ENCODE measurements at regions not wholly inside any gene's neighbourhood (a gene's known extent, or its start where the extent isn't known, plus 50 kb on each side); places are given as distances from the start of the nearest gene placed in this dataset.

GRCh38 chr20:57791178-57791962 lies 81.6 kb upstream of the PMEPA1 start:
- in situ Hi-C loops (cut with HindIII; ENCODE audit: low pct_unique_long_range_greater_than_20kb, low sequenced_read_pairs), result no loop called here
- DNase-seq (ENCODE audit: low read depth, low spot score), result no peak

- DNase-seq (ENCODE audit: low read depth, low spot score), result no peak
- in situ Hi-C loops (cut with HindIII; ENCODE audit: low pct_unique_long_range_greater_than_20kb, low sequenced_read_pairs), result no loop called here
Measured at GRCh38 chr20:57790176-57790575, 80.4 kb upstream of the PMEPA1 start.

GRCh38 chr20:57788936-57789613 lies 79.3 kb upstream of the PMEPA1 start:
- no peak for DNase-seq (ENCODE audit: low read depth, low spot score)
- in situ Hi-C loops (cut with HindIII; ENCODE audit: low pct_unique_long_range_greater_than_20kb, low sequenced_read_pairs), result no loop called here

GRCh38 chr20:57787990-57788781 lies 78.4 kb upstream of the PMEPA1 start:
- in situ Hi-C loops (cut with HindIII; ENCODE audit: low pct_unique_long_range_greater_than_20kb, low sequenced_read_pairs), result no loop called here
- DNase-seq (ENCODE audit: low read depth, low spot score), result no peak

GRCh38 chr20:57787151-57787989 lies 77.6 kb upstream of the PMEPA1 start:
- no peak for DNase-seq (ENCODE audit: low read depth, low spot score)
- in situ Hi-C loops (cut with HindIII; ENCODE audit: low pct_unique_long_range_greater_than_20kb, low sequenced_read_pairs), result no loop called here

- in situ Hi-C loops (cut with HindIII; ENCODE audit: low pct_unique_long_range_greater_than_20kb, low sequenced_read_pairs), result no loop called here
- DNase-seq (ENCODE audit: low read depth, low spot score), result no peak
Measured at GRCh38 chr20:57786304-57786932, 76.6 kb upstream of the PMEPA1 start.

- in situ Hi-C loops (cut with HindIII; ENCODE audit: low pct_unique_long_range_greater_than_20kb, low sequenced_read_pairs), result no loop called here
- DNase-seq (ENCODE audit: low read depth, low spot score), result no peak
Measured at GRCh38 chr20:57785720-57786119, 75.9 kb upstream of the PMEPA1 start.

GRCh38 chr20:57785061-57785460 lies 75.2 kb upstream of the PMEPA1 start:
- in situ Hi-C loops (cut with HindIII; ENCODE audit: low pct_unique_long_range_greater_than_20kb, low sequenced_read_pairs), result no loop called here
- no peak for DNase-seq (ENCODE audit: low read depth, low spot score)

- in situ Hi-C loops (cut with HindIII; ENCODE audit: low pct_unique_long_range_greater_than_20kb, low sequenced_read_pairs), result no loop called here
- DNase-seq (ENCODE audit: low read depth, low spot score), result no peak
Measured at GRCh38 chr20:57783956-57784837, 74.4 kb upstream of the PMEPA1 start.

- in situ Hi-C loops (cut with HindIII; ENCODE audit: low pct_unique_long_range_greater_than_20kb, low sequenced_read_pairs), result no loop called here
- DNase-seq (ENCODE audit: low read depth, low spot score), result no peak
Measured at GRCh38 chr20:57783196-57783595, 73.4 kb upstream of the PMEPA1 start.

- DNase-seq (ENCODE audit: low read depth, low spot score), result no peak
- in situ Hi-C loops (cut with HindIII; ENCODE audit: low pct_unique_long_range_greater_than_20kb, low sequenced_read_pairs), result no loop called here
Measured at GRCh38 chr20:57782631-57783041, 72.8 kb upstream of the PMEPA1 start.

- no peak for DNase-seq (ENCODE audit: low read depth, low spot score)
- in situ Hi-C loops (cut with HindIII; ENCODE audit: low pct_unique_long_range_greater_than_20kb, low sequenced_read_pairs), result no loop called here
Measured at GRCh38 chr20:57781901-57782300, 72.1 kb upstream of the PMEPA1 start.

GRCh38 chr20:57780906-57781305 lies 71.1 kb upstream of the PMEPA1 start:
- DNase-seq (ENCODE audit: low read depth, low spot score), result no peak
- in situ Hi-C loops (cut with HindIII; ENCODE audit: low pct_unique_long_range_greater_than_20kb, low sequenced_read_pairs), result no loop called here

- no peak for DNase-seq (ENCODE audit: low read depth, low spot score)
- in situ Hi-C loops (cut with HindIII; ENCODE audit: low pct_unique_long_range_greater_than_20kb, low sequenced_read_pairs), result no loop called here
Measured at GRCh38 chr20:57780398-57780797, 70.6 kb upstream of the PMEPA1 start.

- DNase-seq (ENCODE audit: low read depth, low spot score), result no peak
- in situ Hi-C loops (cut with HindIII; ENCODE audit: low pct_unique_long_range_greater_than_20kb, low sequenced_read_pairs), result no loop called here
Measured at GRCh38 chr20:57779401-57780003, 69.7 kb upstream of the PMEPA1 start.

GRCh38 chr20:57777911-57778310 lies 68.1 kb upstream of the PMEPA1 start:
- in situ Hi-C loops (cut with HindIII; ENCODE audit: low pct_unique_long_range_greater_than_20kb, low sequenced_read_pairs), result no loop called here
- no peak for DNase-seq (ENCODE audit: low read depth, low spot score)
